Chondrocyte (in vitro differentiated cells): ENCODE measurements at regions not wholly inside any gene's neighbourhood (a gene's known extent, or its start where the extent isn't known, plus 50 kb on each side); places are given as distances from the start of the nearest gene placed in this dataset.
"Not testable (repeated sequence)": the region's sequence is repeated elsewhere in the genome, so short reads cannot be mapped to it uniquely, and the experiment has no call there.

Experiments
- DNase-seq: peaks from one replicate; pipeline ENCODE4 v3.0.0; 2021; ENCODE audit warnings: mixed read lengths, low spot score
- H3K27ac Mint-ChIP-seq: one replicate; pipeline ENCODE4 v1.8.0; 2021; ENCODE audit warnings: mild to moderate bottlenecking, moderate library complexity, mixed read lengths; ENCODE audit not compliant: unreplicated experiment
- H3K27me3 Mint-ChIP-seq: 2 replicates; pipeline ENCODE4 v1.8.0; 2021; ENCODE audit warnings: low read depth, mixed read lengths
- H3K36me3 Mint-ChIP-seq: 2 replicates; pipeline ENCODE4 v1.8.0; 2021; ENCODE audit warnings: low read depth, mixed read lengths
- H3K4me1 Mint-ChIP-seq: 2 replicates; pipeline ENCODE4 v1.8.0; 2021; ENCODE audit warnings: low read depth, mild to moderate bottlenecking, mixed read lengths
- H3K4me3 Mint-ChIP-seq: one replicate; pipeline ENCODE4 v1.8.0; 2021; ENCODE audit warnings: mild to moderate bottlenecking, moderate library complexity, mixed read lengths; ENCODE audit not compliant: unreplicated experiment
- H3K9me3 Mint-ChIP-seq: 2 replicates; pipeline ENCODE4 v1.8.0; 2021; ENCODE audit warnings: low read depth, mixed read lengths
- CTCF ChIP-seq: fragments of 200-600 bp; sonication (generic); IDR thresholded peaks from 2 replicates; pipeline ENCODE4 v1.5.0; 2021; ENCODE audit warnings: antibody characterized with exemption, mild to moderate bottlenecking, moderate library complexity

GRCh38 chr11:129710423-129710822 is 105.2 kb upstream of the TMEM45B start:
- Mint-ChIP-seq H3K4me3 (no peak overlapping the region), H3K27me3 (peaks cover 22% of the 10 kb centered on the region), H3K4me1 (no peaks in the 10 kb centered on the region), H3K9me3 (no peaks in the 10 kb centered on the region), H3K27ac (no peak overlapping the region), H3K36me3 (no peaks in the 10 kb centered on the region)
- TF ChIP-seq CTCF = no peak
- DNase-seq = no peak

GRCh38 chr11:129711760-129712159 is 103.9 kb upstream of the TMEM45B start:
- Mint-ChIP-seq H3K4me3 (no peak overlapping the region), H3K27ac (no peak overlapping the region), H3K27me3 (peaks cover 25% of the 10 kb centered on the region), H3K9me3 (no peaks in the 10 kb centered on the region), H3K4me1 (no peaks in the 10 kb centered on the region), H3K36me3 (no peaks in the 10 kb centered on the region)
- TF ChIP-seq CTCF = no peak
- DNase-seq = no peak

- not testable (repeated sequence) for H3K9me3 Mint-ChIP-seq, H3K4me3 Mint-ChIP-seq, H3K27ac Mint-ChIP-seq, H3K4me1 Mint-ChIP-seq, H3K36me3 Mint-ChIP-seq, DNase-seq
- peaks cover 23% of the 10 kb centered on the region for H3K27me3 Mint-ChIP-seq
Measured at GRCh38 chr11:129712486-129713240, 103.0 kb upstream of the TMEM45B start.

- Mint-ChIP-seq H3K4me3 (no peak overlapping the region), H3K27me3 (peaks cover 31% of the 10 kb centered on the region), H3K9me3 (no peaks in the 10 kb centered on the region), H3K36me3 (no peaks in the 10 kb centered on the region), H3K4me1 (no peaks in the 10 kb centered on the region), H3K27ac (no peak overlapping the region)
- DNase-seq = no peak
- TF ChIP-seq CTCF = no peak
Measured at GRCh38 chr11:129719037-129719436, 96.6 kb upstream of the TMEM45B start.

- Mint-ChIP-seq H3K4me1 (no peaks in the 10 kb centered on the region), H3K9me3 (no peaks in the 10 kb centered on the region), H3K4me3 (no peak overlapping the region), H3K27ac (no peak overlapping the region), H3K36me3 (no peaks in the 10 kb centered on the region), H3K27me3 (peaks cover 28% of the 10 kb centered on the region)
- no peak for TF ChIP-seq CTCF
- no peak for DNase-seq
Measured at GRCh38 chr11:129720156-129720555, 95.5 kb upstream of the TMEM45B start.

- Mint-ChIP-seq H3K36me3 (no peaks in the 10 kb centered on the region), H3K27ac (no peak overlapping the region), H3K4me3 (no peak overlapping the region), H3K4me1 (no peaks in the 10 kb centered on the region), H3K9me3 (no peaks in the 10 kb centered on the region), H3K27me3 (peaks cover 28% of the 10 kb centered on the region)
- no peak for TF ChIP-seq CTCF
- no peak for DNase-seq
Measured at GRCh38 chr11:129720994-129721393, 94.7 kb upstream of the TMEM45B start.
